ENCODE measurements at regions not wholly inside any gene's neighbourhood (a gene's known extent, or its start where the extent isn't known, plus 50 kb on each side); places are given as distances from the start of the nearest gene placed in this dataset.

- no peak overlapping the region for H3K27ac ChIP-seq (ENCODE audit: insufficient read depth, low read length, poor library complexity, severe bottlenecking)
- no peaks in the 10 kb centered on the region for H3K9me3 ChIP-seq (ENCODE audit: control insufficient read depth, low read length)
- no peaks in the 10 kb centered on the region for H3K36me3 ChIP-seq (ENCODE audit: control insufficient read depth, insufficient read depth, low read length)
- no peak overlapping the region for H3K4me3 ChIP-seq (ENCODE audit: insufficient read depth, low read depth, low read length, poor library complexity, severe bottlenecking)
- H3K4me1 ChIP-seq (ENCODE audit: control insufficient read depth, insufficient read depth, low read length, poor library complexity, severe bottlenecking), result no peaks in the 10 kb centered on the region
- no peaks in the 10 kb centered on the region for H3K27me3 ChIP-seq (replicated peaks; ENCODE audit: control insufficient read depth, insufficient read depth, low read length, poor library complexity, severe bottlenecking)
- no peak for DNase-seq
Measured at GRCh38 chr2:51301381-51301780, 269.4 kb upstream of the NRXN1 start.

- Histone ChIP-seq H3K36me3 (ENCODE audit: control insufficient read depth, insufficient read depth, low read length) (no peaks in the 10 kb centered on the region), H3K4me3 (ENCODE audit: insufficient read depth, low read depth, low read length, poor library complexity, severe bottlenecking) (no peak overlapping the region), H3K27ac (ENCODE audit: insufficient read depth, low read length, poor library complexity, severe bottlenecking) (no peak overlapping the region), H3K9me3 (ENCODE audit: control insufficient read depth, low read length) (no peaks in the 10 kb centered on the region), H3K4me1 (ENCODE audit: control insufficient read depth, insufficient read depth, low read length, poor library complexity, severe bottlenecking) (no peaks in the 10 kb centered on the region), H3K27me3 (replicated peaks; ENCODE audit: control insufficient read depth, insufficient read depth, low read length, poor library complexity, severe bottlenecking) (no peaks in the 10 kb centered on the region)
- no peak for DNase-seq
Measured at GRCh38 chr2:51299370-51299769, 267.4 kb upstream of the NRXN1 start.

- no peak for DNase-seq
- Histone ChIP-seq H3K36me3 (ENCODE audit: control insufficient read depth, insufficient read depth, low read length) (no peaks in the 10 kb centered on the region), H3K9me3 (ENCODE audit: control insufficient read depth, low read length) (no peaks in the 10 kb centered on the region)
Measured at GRCh38 chr2:51297488-51297887, 265.6 kb upstream of the NRXN1 start.

DNA sequence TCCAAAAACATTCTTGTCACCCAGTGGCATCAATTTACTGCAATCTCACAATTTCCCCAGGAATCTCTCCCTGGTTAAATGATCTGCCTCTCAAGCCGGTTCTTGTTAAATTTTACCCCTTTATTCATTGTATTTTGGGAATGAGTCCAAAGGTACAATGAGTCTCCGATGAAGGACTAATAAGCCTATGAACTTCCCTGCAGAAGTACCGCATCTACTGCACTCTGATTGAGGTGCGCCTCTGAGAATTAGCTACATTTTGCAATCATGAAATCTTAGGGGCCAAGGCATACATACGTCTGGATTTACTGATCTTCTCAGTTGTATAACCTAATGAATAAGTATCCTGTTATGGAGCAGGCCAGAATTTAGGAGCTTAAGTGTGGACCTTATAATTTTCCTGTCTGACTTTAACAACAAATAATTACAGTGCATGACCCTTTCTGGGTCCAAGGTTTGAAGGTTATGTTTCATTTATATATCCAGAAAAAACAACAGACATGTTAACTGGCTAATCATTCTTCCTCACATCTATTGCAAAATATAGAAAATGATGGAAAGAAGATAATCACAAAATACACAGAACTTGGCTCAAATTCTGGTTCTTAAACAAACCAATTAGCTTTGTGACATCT lies 261.8 kb upstream of the NRXN1 start:
- no peak overlapping the region for H3K27ac ChIP-seq (ENCODE audit: insufficient read depth, low read length, poor library complexity, severe bottlenecking)
- H3K36me3 ChIP-seq (ENCODE audit: control insufficient read depth, insufficient read depth, low read length), result no peaks in the 10 kb centered on the region
- no peaks in the 10 kb centered on the region for H3K9me3 ChIP-seq (ENCODE audit: control insufficient read depth, low read length)
- H3K27me3 ChIP-seq (replicated peaks; ENCODE audit: control insufficient read depth, insufficient read depth, low read length, poor library complexity, severe bottlenecking), result no peaks in the 10 kb centered on the region
- no peak for DNase-seq
- no peaks in the 10 kb centered on the region for H3K4me1 ChIP-seq (ENCODE audit: control insufficient read depth, insufficient read depth, low read length, poor library complexity, severe bottlenecking)
- no peak overlapping the region for H3K4me3 ChIP-seq (ENCODE audit: insufficient read depth, low read depth, low read length, poor library complexity, severe bottlenecking)

More at GRCh38 chr2:51297488-51297887, 265.6 kb upstream of the NRXN1 start:
- H3K27ac ChIP-seq (ENCODE audit: insufficient read depth, low read length, poor library complexity, severe bottlenecking), result no peak overlapping the region
- H3K27me3 ChIP-seq (replicated peaks; ENCODE audit: control insufficient read depth, insufficient read depth, low read length, poor library complexity, severe bottlenecking), result no peaks in the 10 kb centered on the region
- H3K4me3 ChIP-seq (ENCODE audit: insufficient read depth, low read depth, low read length, poor library complexity, severe bottlenecking), result no peak overlapping the region
- H3K4me1 ChIP-seq (ENCODE audit: control insufficient read depth, insufficient read depth, low read length, poor library complexity, severe bottlenecking), result no peaks in the 10 kb centered on the region

DNA sequence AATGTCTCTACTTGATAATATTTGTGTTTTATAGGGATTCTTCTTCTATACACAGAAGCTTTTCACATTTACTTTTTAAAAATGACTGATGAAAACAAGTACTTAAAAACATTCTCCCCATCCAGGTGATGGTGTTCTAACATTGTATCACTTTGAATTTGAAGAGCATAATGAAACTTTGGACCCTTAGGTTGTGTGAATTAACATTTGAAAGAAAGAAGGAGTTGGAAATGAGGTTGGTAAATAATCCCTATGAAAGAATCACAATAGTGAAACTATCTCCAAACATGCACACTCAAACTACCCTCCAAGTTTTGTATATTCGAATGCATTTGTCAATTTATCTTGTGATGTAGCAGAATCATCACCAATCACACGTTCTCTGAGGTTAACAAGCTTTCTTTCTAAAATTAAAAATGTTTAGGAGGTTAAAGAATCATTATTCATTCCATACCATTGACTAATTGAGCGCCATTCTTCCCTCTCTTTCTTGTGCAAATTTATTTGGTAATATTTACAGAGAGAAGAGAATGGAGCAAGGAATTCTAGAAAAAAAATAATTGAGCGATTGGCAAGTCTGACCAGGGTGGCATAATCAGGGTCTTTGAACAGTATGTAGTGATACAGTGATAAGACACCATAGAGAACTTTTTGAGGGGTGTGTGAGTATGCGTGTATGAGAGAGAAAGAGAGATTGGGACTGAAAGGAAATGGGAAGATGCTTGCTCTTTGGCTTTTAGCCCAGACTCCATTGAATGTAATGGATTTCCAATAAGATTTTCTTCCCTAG lies 260.0 kb upstream of the NRXN1 start:
- Histone ChIP-seq H3K27me3 (replicated peaks; ENCODE audit: control insufficient read depth, insufficient read depth, low read length, poor library complexity, severe bottlenecking) (no peaks in the 10 kb centered on the region), H3K4me3 (ENCODE audit: insufficient read depth, low read depth, low read length, poor library complexity, severe bottlenecking) (no peak overlapping the region), H3K4me1 (ENCODE audit: control insufficient read depth, insufficient read depth, low read length, poor library complexity, severe bottlenecking) (no peaks in the 10 kb centered on the region), H3K9me3 (ENCODE audit: control insufficient read depth, low read length) (no peaks in the 10 kb centered on the region), H3K36me3 (ENCODE audit: control insufficient read depth, insufficient read depth, low read length) (no peaks in the 10 kb centered on the region), H3K27ac (ENCODE audit: insufficient read depth, low read length, poor library complexity, severe bottlenecking) (no peak overlapping the region)
- DNase-seq, result no peak

DNA sequence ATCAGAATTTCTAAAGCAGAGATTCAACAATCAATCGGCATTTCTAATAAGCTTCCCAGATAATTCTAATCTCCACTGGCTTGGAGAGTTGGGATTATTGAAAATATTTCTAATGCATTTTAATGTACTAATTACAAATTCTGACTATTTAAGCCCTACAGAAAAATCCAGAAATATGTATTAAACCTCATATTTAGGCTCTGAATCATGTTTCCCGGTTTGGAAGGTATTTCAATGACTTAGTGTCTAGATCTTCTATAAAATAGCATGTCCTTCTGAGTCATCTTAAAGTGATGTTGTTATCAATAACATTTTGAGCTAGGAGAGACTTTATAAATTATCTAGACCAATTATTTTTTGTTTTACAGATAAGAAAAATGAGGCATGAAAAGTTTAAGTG lies 258.8 kb upstream of the NRXN1 start:
- Histone ChIP-seq H3K36me3 (ENCODE audit: control insufficient read depth, insufficient read depth, low read length) (no peaks in the 10 kb centered on the region), H3K4me1 (ENCODE audit: control insufficient read depth, insufficient read depth, low read length, poor library complexity, severe bottlenecking) (no peaks in the 10 kb centered on the region), H3K27me3 (replicated peaks; ENCODE audit: control insufficient read depth, insufficient read depth, low read length, poor library complexity, severe bottlenecking) (no peaks in the 10 kb centered on the region), H3K27ac (ENCODE audit: insufficient read depth, low read length, poor library complexity, severe bottlenecking) (no peak overlapping the region), H3K4me3 (ENCODE audit: insufficient read depth, low read depth, low read length, poor library complexity, severe bottlenecking) (no peak overlapping the region), H3K9me3 (ENCODE audit: control insufficient read depth, low read length) (no peaks in the 10 kb centered on the region)
- DNase-seq, result no peak

GRCh38 chr2:51289045-51289444 lies 257.1 kb upstream of the NRXN1 start:
- no peaks in the 10 kb centered on the region for H3K27me3 ChIP-seq (replicated peaks; ENCODE audit: control insufficient read depth, insufficient read depth, low read length, poor library complexity, severe bottlenecking)
- no peak for DNase-seq
- H3K27ac ChIP-seq (ENCODE audit: insufficient read depth, low read length, poor library complexity, severe bottlenecking), result no peak overlapping the region
- no peaks in the 10 kb centered on the region for H3K4me1 ChIP-seq (ENCODE audit: control insufficient read depth, insufficient read depth, low read length, poor library complexity, severe bottlenecking)
- H3K36me3 ChIP-seq (ENCODE audit: control insufficient read depth, insufficient read depth, low read length), result no peaks in the 10 kb centered on the region
- H3K9me3 ChIP-seq (ENCODE audit: control insufficient read depth, low read length), result no peaks in the 10 kb centered on the region
- H3K4me3 ChIP-seq (ENCODE audit: insufficient read depth, low read depth, low read length, poor library complexity, severe bottlenecking), result no peak overlapping the region

- no peaks in the 10 kb centered on the region for H3K36me3 ChIP-seq (ENCODE audit: control insufficient read depth, insufficient read depth, low read length)
- H3K9me3 ChIP-seq (ENCODE audit: control insufficient read depth, low read length), result no peaks in the 10 kb centered on the region
- H3K4me1 ChIP-seq (ENCODE audit: control insufficient read depth, insufficient read depth, low read length, poor library complexity, severe bottlenecking), result no peaks in the 10 kb centered on the region
- no peak for DNase-seq
- H3K4me3 ChIP-seq (ENCODE audit: insufficient read depth, low read depth, low read length, poor library complexity, severe bottlenecking), result no peak overlapping the region
- no peaks in the 10 kb centered on the region for H3K27me3 ChIP-seq (replicated peaks; ENCODE audit: control insufficient read depth, insufficient read depth, low read length, poor library complexity, severe bottlenecking)
- no peak overlapping the region for H3K27ac ChIP-seq (ENCODE audit: insufficient read depth, low read length, poor library complexity, severe bottlenecking)
Measured at GRCh38 chr2:51268191-51268590, 236.3 kb upstream of the NRXN1 start.

GRCh38 chr2:51265539-51265938 lies 233.6 kb upstream of the NRXN1 start:
- Histone ChIP-seq H3K27me3 (replicated peaks; ENCODE audit: control insufficient read depth, insufficient read depth, low read length, poor library complexity, severe bottlenecking) (no peaks in the 10 kb centered on the region), H3K4me3 (ENCODE audit: insufficient read depth, low read depth, low read length, poor library complexity, severe bottlenecking) (no peak overlapping the region), H3K27ac (ENCODE audit: insufficient read depth, low read length, poor library complexity, severe bottlenecking) (no peak overlapping the region), H3K36me3 (ENCODE audit: control insufficient read depth, insufficient read depth, low read length) (no peaks in the 10 kb centered on the region), H3K9me3 (ENCODE audit: control insufficient read depth, low read length) (no peaks in the 10 kb centered on the region), H3K4me1 (ENCODE audit: control insufficient read depth, insufficient read depth, low read length, poor library complexity, severe bottlenecking) (no peaks in the 10 kb centered on the region)
- DNase-seq, result no peak

DNA sequence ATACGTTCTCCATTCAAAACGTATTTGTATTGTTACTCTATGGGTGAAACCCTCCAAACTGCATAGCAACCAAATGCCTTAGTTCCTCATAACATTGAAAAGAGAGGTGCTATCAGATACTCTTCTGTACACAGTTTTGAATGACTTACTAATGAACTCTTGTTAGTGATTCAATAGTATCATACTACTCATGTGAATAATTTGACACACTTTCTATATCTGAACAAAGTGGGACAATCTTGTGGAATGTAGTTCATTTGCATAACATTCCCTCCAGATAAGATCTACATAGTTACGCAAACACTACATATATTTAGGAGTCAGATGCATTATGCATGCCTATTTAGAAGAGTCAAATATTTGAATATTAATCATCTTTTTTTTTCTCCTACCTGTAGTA lies 232.0 kb upstream of the NRXN1 start:
- Histone ChIP-seq H3K4me1 (ENCODE audit: control insufficient read depth, insufficient read depth, low read length, poor library complexity, severe bottlenecking) (no peaks in the 10 kb centered on the region), H3K4me3 (ENCODE audit: insufficient read depth, low read depth, low read length, poor library complexity, severe bottlenecking) (no peak overlapping the region), H3K36me3 (ENCODE audit: control insufficient read depth, insufficient read depth, low read length) (no peaks in the 10 kb centered on the region), H3K27me3 (replicated peaks; ENCODE audit: control insufficient read depth, insufficient read depth, low read length, poor library complexity, severe bottlenecking) (no peaks in the 10 kb centered on the region), H3K9me3 (ENCODE audit: control insufficient read depth, low read length) (no peaks in the 10 kb centered on the region), H3K27ac (ENCODE audit: insufficient read depth, low read length, poor library complexity, severe bottlenecking) (no peak overlapping the region)
- DNase-seq, result no peak

All from effector memory CD4-positive, alpha-beta T cell (primary cell).